Sigmoid colon (tissue), 6 donors: ENCODE measurements at regions not wholly inside any gene's neighbourhood (a gene's known extent, or its start where the extent isn't known, plus 50 kb on each side); places are given as distances from the start of the nearest gene placed in this dataset.

Experiments used
- DNase-seq: peaks from one replicate; pipeline ENCODE4 v3.0.0-alpha.2; 2019
- H3K27ac ChIP-seq, 4 donors: fragments of 200-600 bp; sonication (generic); one replicate each; pipeline ENCODE4 v1.5.1; 2016 to 2019; ENCODE audit warnings: mild to moderate bottlenecking in 1 of 4
- H3K27me3 ChIP-seq, 3 donors: fragments of 200-600 bp; sonication (generic); one replicate each; pipeline ENCODE4 v1.5.1; 2019; ENCODE audit warnings: mild to moderate bottlenecking in 1 of 3
- H3K36me3 ChIP-seq, 4 donors: fragments of 200-600 bp; sonication (generic); one replicate each; pipeline ENCODE4 v1.5.1; 2016 to 2019
- H3K4me1 ChIP-seq, 4 donors: fragments of 200-600 bp; sonication (generic); one replicate each; pipeline ENCODE4 v1.5.1; 2017 to 2019
- H3K4me3 ChIP-seq, 4 donors: fragments of 200-600 bp; sonication (generic); one replicate each; pipeline ENCODE4 v1.5.1; 2017 to 2019; ENCODE audit warnings: mild to moderate bottlenecking in 2 of 4, moderate library complexity in 1 of 4
- H3K9me3 ChIP-seq, 4 donors: fragments of 200-600 bp in 3 of 4; sonication (generic) in 3 of 4; one replicate each; pipeline versions ENCODE4 v1.5.1 to v1.6.1; 2013 to 2019
- EP300 ChIP-seq, 4 donors: sonication (generic); formaldehyde crosslinking; IDR thresholded peaks; one replicate each; pipeline ENCODE4 v1.6.1; 2017; ENCODE audit warnings: antibody characterized with exemption in 4 of 4
- POLR2A ChIP-seq, 2 donors: fragments of 450-650 bp; IDR thresholded peaks; one replicate each; pipeline ENCODE4 v1.6.1; 2016; ENCODE audit warnings: antibody characterized with exemption in 2 of 2, mild to moderate bottlenecking in 2 of 2, moderate library complexity in 2 of 2
- POLR2AphosphoS5 ChIP-seq, 4 donors: sonication (generic); formaldehyde crosslinking; IDR thresholded peaks; one replicate each; pipeline ENCODE4 v1.6.1; 2017; ENCODE audit warnings: antibody characterized with exemption in 4 of 4
- WGBS, 2 donors: extraction: QIAGEN DNeasy Blood & Tissue Kit; methylation state at CpG; one replicate each; pipeline ENCODE4 v1.1.7; 2013; 5-methylcytosine and 5-hydroxymethylcytosine counted together
- intact Hi-C: fragments of 100-400 bp; cut with DNase I; formaldehyde crosslinking; loops from one replicate; pipeline ENCODE4 v1.15.1; 2023
- TF ChIP-seq, protein P1 (sequence below), 4 experiments: fragments of 450-650 bp in 3 of 4; fragments of 200-600 bp in 1 of 4; IDR thresholded peaks; one replicate each; pipeline ENCODE4 v1.5.1; 2016 to 2019; ENCODE audit warnings: antibody characterized with exemption in 4 of 4, mild to moderate bottlenecking in 3 of 4, moderate library complexity in 2 of 4
- donor health status: healthy with polysubstance abuse.
- donor health status: healthy.

DNA sequence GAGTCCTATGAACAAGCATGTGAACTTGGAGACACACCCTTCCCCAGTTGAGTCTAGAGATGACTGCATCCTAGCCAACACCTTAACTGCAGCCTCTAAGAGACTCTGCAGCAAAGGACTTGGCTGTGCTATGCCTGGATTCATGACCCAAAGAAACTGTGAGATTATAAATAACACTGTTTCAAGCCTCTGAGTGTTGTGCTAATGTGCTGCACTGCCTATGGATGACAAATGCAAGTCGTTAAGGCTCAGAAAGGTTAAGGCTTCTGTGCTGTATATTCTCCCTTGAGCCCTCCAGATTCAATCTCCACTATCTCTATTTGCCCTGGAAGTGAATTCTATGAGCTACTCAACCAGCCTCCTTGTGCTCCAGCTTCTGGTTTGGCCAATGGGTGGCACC lies 116.5 kb upstream of the CBLN4 start:
- H3K36me3 ChIP-seq, result no peaks in the 10 kb centered on the region
- intact Hi-C loops, result no loop called here
- H3K27ac ChIP-seq, result no peak overlapping the region
- H3K4me3 ChIP-seq, result no peak overlapping the region
- no peak for DNase-seq
- WGBS, 2 donors, result 55 to 63% methylated on average over 1 of the region's 1 CpG
- no peak for TF ChIP-seq POLR2A (IDR thresholded peaks at IDR 0.05)
- TF ChIP-seq EP300 (IDR thresholded peaks at IDR 0.05), result no peak
- TF ChIP-seq, protein P1, sequence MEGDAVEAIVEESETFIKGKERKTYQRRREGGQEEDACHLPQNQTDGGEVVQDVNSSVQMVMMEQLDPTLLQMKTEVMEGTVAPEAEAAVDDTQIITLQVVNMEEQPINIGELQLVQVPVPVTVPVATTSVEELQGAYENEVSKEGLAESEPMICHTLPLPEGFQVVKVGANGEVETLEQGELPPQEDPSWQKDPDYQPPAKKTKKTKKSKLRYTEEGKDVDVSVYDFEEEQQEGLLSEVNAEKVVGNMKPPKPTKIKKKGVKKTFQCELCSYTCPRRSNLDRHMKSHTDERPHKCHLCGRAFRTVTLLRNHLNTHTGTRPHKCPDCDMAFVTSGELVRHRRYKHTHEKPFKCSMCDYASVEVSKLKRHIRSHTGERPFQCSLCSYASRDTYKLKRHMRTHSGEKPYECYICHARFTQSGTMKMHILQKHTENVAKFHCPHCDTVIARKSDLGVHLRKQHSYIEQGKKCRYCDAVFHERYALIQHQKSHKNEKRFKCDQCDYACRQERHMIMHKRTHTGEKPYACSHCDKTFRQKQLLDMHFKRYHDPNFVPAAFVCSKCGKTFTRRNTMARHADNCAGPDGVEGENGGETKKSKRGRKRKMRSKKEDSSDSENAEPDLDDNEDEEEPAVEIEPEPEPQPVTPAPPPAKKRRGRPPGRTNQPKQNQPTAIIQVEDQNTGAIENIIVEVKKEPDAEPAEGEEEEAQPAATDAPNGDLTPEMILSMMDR (IDR thresholded peaks at IDR 0.05), result no peak
- H3K9me3 ChIP-seq, result no peaks in the 10 kb centered on the region
- no peaks in the 10 kb centered on the region for H3K27me3 ChIP-seq
- H3K4me1 ChIP-seq, result no peaks in the 10 kb centered on the region

DNA sequence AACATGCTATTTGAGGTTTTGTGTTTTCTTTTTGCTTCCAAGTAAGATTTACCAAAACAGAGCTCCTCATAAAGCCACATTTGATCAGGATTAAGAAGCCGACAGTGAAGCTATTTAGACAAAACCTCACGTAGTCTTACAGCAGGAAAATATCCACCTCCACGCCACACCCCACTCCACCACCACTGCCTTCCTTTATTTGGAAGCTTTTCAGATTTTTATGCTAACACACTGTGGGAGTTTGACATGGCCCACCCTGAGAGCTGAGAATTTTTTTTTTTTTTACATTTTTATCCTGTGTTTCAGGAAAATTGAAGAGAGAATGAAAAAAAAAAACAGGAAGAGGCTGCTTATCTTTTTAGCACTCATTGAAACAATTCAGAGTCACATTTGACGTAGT lies 104.8 kb upstream of the MC3R start:
- intact Hi-C loops, result no loop called here
- TF ChIP-seq POLR2AphosphoS5 (IDR thresholded peaks at IDR 0.05), result no peak
- no peak for TF ChIP-seq EP300 (IDR thresholded peaks at IDR 0.05)
- TF ChIP-seq, protein P1 (IDR thresholded peaks at IDR 0.05), result no peak
- no peak for TF ChIP-seq POLR2A (IDR thresholded peaks at IDR 0.05)
- Histone ChIP-seq H3K4me3 (no peak overlapping the region), H3K36me3 (no peaks in the 10 kb centered on the region), H3K9me3 (peaks cover 0 to 14% (median 7%) of the 10 kb centered on the region in 4 donors), H3K27ac (no peak overlapping the region), H3K27me3 (no peaks in the 10 kb centered on the region), H3K4me1 (no peaks in the 10 kb centered on the region)
- WGBS, 2 donors, result 55 to 66% methylated on average over 4 of the region's 4 CpGs
- no peak for DNase-seq

DNA sequence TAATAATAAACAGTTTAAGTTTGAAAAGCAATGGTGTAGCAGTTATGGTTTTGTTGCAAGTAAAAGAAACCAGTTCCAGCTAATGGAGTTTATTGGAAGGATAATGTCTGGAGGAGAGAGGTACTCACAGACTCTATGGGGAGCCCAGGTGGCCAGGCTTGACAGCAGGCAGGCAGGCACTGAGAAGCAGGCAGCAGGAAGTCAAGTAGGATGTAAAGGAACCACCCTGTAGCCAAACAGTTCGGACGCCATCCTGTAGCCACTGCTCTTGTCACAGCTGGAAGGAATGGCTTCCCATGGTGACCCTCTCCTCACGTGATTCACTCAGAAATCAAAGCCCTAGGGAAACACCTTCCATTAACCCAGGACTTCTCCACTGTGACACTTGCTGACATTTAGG lies 96.7 kb upstream of the MC3R start:
- Histone ChIP-seq H3K36me3 (no peaks in the 10 kb centered on the region), H3K27me3 (no peaks in the 10 kb centered on the region), H3K27ac (no peak overlapping the region), H3K9me3 (no peaks in the 10 kb centered on the region), H3K4me1 (no peaks in the 10 kb centered on the region), H3K4me3 (no peak overlapping the region)
- WGBS, 2 donors, result 30 to 45% methylated on average over 3 of the region's 3 CpGs
- intact Hi-C loops, result no loop called here
- no peak for DNase-seq
- TF ChIP-seq EP300 (IDR thresholded peaks at IDR 0.05) (no peak), POLR2AphosphoS5 (IDR thresholded peaks at IDR 0.05) (no peak)
- TF ChIP-seq, protein P1 (IDR thresholded peaks at IDR 0.05), result no peak

DNA sequence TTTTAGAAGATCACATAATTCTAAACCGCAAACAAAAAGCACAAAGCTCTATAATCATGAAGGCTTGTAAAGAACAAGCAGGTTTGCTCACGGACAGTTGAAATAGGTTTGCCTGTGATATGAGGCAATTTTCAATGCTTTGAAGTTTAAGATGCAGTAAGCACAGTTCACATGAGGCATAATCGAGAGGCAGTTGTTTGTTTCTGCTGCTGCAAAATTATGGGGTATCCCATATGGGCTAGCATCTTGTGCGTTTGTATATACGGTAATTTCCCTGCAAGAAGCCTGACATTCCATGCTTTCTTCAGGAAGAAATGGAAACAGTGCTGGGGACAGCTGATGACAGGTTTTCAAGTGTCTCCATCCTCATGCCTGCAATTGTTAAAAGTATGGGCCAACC lies 94.6 kb upstream of the MC3R start:
- H3K27ac ChIP-seq, result no peak overlapping the region
- no peak for DNase-seq
- H3K4me3 ChIP-seq, result no peak overlapping the region
- WGBS, 2 donors, result 57 to 78% methylated on average over 5 of the region's 5 CpGs
- no peaks in the 10 kb centered on the region for H3K36me3 ChIP-seq
- intact Hi-C loops, result no loop called here
- no peaks in the 10 kb centered on the region for H3K4me1 ChIP-seq
- TF ChIP-seq POLR2AphosphoS5 (IDR thresholded peaks at IDR 0.05), result no peak
- no peak for TF ChIP-seq EP300 (IDR thresholded peaks at IDR 0.05)
- TF ChIP-seq, protein P1 (IDR thresholded peaks at IDR 0.05), result no peak
- no peak for TF ChIP-seq POLR2A (IDR thresholded peaks at IDR 0.05)
- no peaks in the 10 kb centered on the region for H3K9me3 ChIP-seq
- no peaks in the 10 kb centered on the region for H3K27me3 ChIP-seq

DNA sequence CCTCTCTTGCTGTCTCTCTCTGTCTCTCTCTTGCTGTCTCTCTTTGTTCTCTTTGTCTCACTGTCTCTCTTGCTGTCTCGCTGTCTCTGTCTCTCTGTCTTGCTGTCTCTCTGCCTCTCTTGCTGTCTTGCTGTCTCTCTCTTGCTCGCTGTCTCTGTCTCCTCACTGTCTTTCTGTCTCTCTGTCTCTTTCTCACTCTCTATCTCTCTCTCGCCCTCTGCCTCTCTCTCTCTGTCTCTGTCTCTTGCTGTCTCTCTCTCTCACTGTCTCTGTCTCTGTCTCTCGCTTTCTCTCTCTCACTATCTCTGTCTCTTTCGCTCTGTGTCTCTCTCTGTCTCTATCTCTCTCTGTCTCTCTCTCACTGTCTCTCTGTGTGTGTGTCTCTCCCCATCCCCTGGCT lies 92.9 kb upstream of the MC3R start:
- Histone ChIP-seq H3K36me3 (no peaks in the 10 kb centered on the region), H3K9me3 (no peaks in the 10 kb centered on the region), H3K4me3 (no peak overlapping the region), H3K27me3 (no peaks in the 10 kb centered on the region), H3K4me1 (no peaks in the 10 kb centered on the region), H3K27ac (no peak overlapping the region)
- TF ChIP-seq EP300 (IDR thresholded peaks at IDR 0.05) (no peak), POLR2A (IDR thresholded peaks at IDR 0.05) (no peak), POLR2AphosphoS5 (IDR thresholded peaks at IDR 0.05) (no peak)
- TF ChIP-seq, protein P1 (IDR thresholded peaks at IDR 0.05), result no peak
- intact Hi-C loops, result no loop called here
- no peak for DNase-seq
- WGBS, 2 donors, result 92 to 93% methylated on average over 5 of the region's 5 CpGs
